K562 (cell line): ENCODE measurements at regions not wholly inside any gene's neighbourhood (a gene's known extent, or its start where the extent isn't known, plus 50 kb on each side); places are given as distances from the start of the nearest gene placed in this dataset.
A peak's percentile ranks its signal among the peaks of the same experiment; 100 is the strongest.

Experiments
- ATAC-seq: fragments of 200-7000 bp; cut with Tn5 transposase; 3 replicates; pipeline ENCODE4 v1.9.1; 2020; ENCODE audit warnings: moderate library complexity
- BruUV-seq: library from RNA; stranded (reverse); fragments of 400-500 nt; replicated peaks from 2 replicates; lab custom pipeline; 2021; lab: Mats Ljungman, UMichigan
- CTCF ChIA-PET: fragments of 300-600 bp; formaldehyde crosslinking; extraction: SDS; loops from one replicate; lab custom pipeline; 2021; ENCODE audit warnings: low intra/inter-chr PET ratio; lab: Yijun Ruan, JAX
- POLR2A ChIA-PET: fragments of 300-600, 350-650 bp; sonication (Branson Sonifier 250); formaldehyde crosslinking; extraction: SDS; loops from one replicate; lab custom pipeline; 2021; ENCODE audit warnings: antibody characterized with exemption, inconsistent platforms; lab: Yijun Ruan, JAX
- DNase-seq, 4 experiments: peaks; one replicate each; pipeline versions ENCODE4 v3.0.0 to v3.0.0-alpha.2; 2011 to 2018; ENCODE audit warnings: low spot score in 3 of 4, mixed read lengths in 3 of 4; ENCODE audit errors: extremely low read depth in 1 of 4
- FAIRE-seq: peaks from 2 replicates; lab custom pipeline; 2011; peaks lifted over from hg19 to GRCh38; lab: Jason Lieb, UNC
- H2AFZ ChIP-seq: 2 replicates; pipeline ENCODE4 v1.6.0; 2011; ENCODE audit warnings: low read depth, low read length, control low read depth, inconsistent platforms
- H3K27ac ChIP-seq: fragments of 200-600 bp; 3 replicates; pipeline ENCODE4 v1.8.0; 2011; ENCODE audit warnings: low read depth, mild to moderate bottlenecking, control low read depth, inconsistent platforms, low read length, moderate library complexity, mixed read lengths; ENCODE audit errors: extremely low read depth
- H3K27me3 ChIP-seq, 2 experiments: fragments of 300-600 bp in 1 of 2; 2 replicates in 1 of 2; 3 replicates in 1 of 2; pipeline versions ENCODE4 v1.6.0 to v1.8.0; 2011; ENCODE audit warnings: inconsistent platforms in 2 of 2, low read length in 2 of 2, mild to moderate bottlenecking in 1 of 2, mixed read lengths in 1 of 2, moderate library complexity in 1 of 2; ENCODE audit not compliant: control insufficient read depth in 2 of 2, insufficient read depth in 2 of 2
- H3K36me3 ChIP-seq: fragments of 300-600 bp; 3 replicates; pipeline ENCODE4 v1.8.0; 2011; ENCODE audit warnings: mild to moderate bottlenecking, low read length, inconsistent platforms; ENCODE audit not compliant: control insufficient read depth, insufficient read depth
- H3K4me1 ChIP-seq, 2 experiments: fragments of 200-600 bp in 1 of 2; replicated peaks in 1 of 2; 2 replicates in 1 of 2; 3 replicates in 1 of 2; pipeline versions ENCODE4 v1.5.1 to v1.8.0; 2011; ENCODE audit warnings: inconsistent platforms in 2 of 2, low read length in 2 of 2, mild to moderate bottlenecking in 1 of 2, mixed read lengths in 1 of 2, moderate library complexity in 1 of 2; ENCODE audit not compliant: control insufficient read depth in 2 of 2, insufficient read depth in 2 of 2
- H3K4me2 ChIP-seq: 2 replicates; pipeline ENCODE4 v1.6.1; 2011; ENCODE audit warnings: low read length, control low read depth, inconsistent platforms, mixed read lengths; ENCODE audit not compliant: insufficient read depth
- H3K4me3 ChIP-seq: fragments of 200-600 bp; sonication (generic), shearing (Covaris generic); 2 replicates; pipeline ENCODE4 v1.5.1; 2016; ENCODE audit warnings: control low read depth, inconsistent platforms
- H3K79me2 ChIP-seq: fragments of 200-600 bp; 3 replicates; pipeline ENCODE4 v1.8.0; 2011; ENCODE audit warnings: low read length, inconsistent platforms; ENCODE audit not compliant: control insufficient read depth, insufficient read depth
- H3K9ac ChIP-seq, 2 experiments: 2 replicates each; pipeline versions ENCODE4 v1.6.0 to v1.6.1; 2011; ENCODE audit warnings: low read depth in 2 of 2, low read length in 2 of 2, control low read depth in 1 of 2, inconsistent platforms in 1 of 2, mild to moderate bottlenecking in 1 of 2, mixed read lengths in 1 of 2; ENCODE audit not compliant: insufficient read depth in 1 of 2
- H3K9me1 ChIP-seq: one replicate; pipeline ENCODE4 v1.6.0; 2011; ENCODE audit warnings: inconsistent platforms, mild to moderate bottlenecking, low read length, moderate library complexity; ENCODE audit not compliant: control insufficient read depth, insufficient read depth
- H3K9me3 ChIP-seq: replicated peaks from 2 replicates; pipeline ENCODE4 v1.5.1; 2011; ENCODE audit warnings: low read depth, low read length, inconsistent platforms; ENCODE audit not compliant: control insufficient read depth, insufficient read depth
- H4K20me1 ChIP-seq: replicated peaks from 2 replicates; pipeline ENCODE4 v1.6.1; 2011; ENCODE audit warnings: low read length, inconsistent platforms, mixed read lengths; ENCODE audit not compliant: control insufficient read depth, insufficient read depth
- ARID4B ChIP-seq: sonication (generic); formaldehyde crosslinking; IDR thresholded peaks from 2 replicates; pipeline ENCODE4 v1.8.0; 2022; ENCODE audit warnings: mild to moderate bottlenecking, missing genetic modification reagents
- CBX8 ChIP-seq: fragments of 200-600 bp; sonication (generic); IDR thresholded peaks from 2 replicates; pipeline ENCODE4 v1.6.1; 2012; ENCODE audit warnings: borderline replicate concordance, mixed run types, low read depth, mild to moderate bottlenecking, moderate library complexity, mixed read lengths, low read length, control low read depth, inconsistent platforms; ENCODE audit not compliant: poor library complexity, severe bottlenecking; ENCODE audit errors: extremely low read depth
- CREB1 ChIP-seq, 2 experiments: sonication (generic) in 1 of 2; formaldehyde crosslinking in 1 of 2; IDR thresholded peaks; 2 replicates each; pipeline versions ENCODE4 v1.6.1 to v1.8.0; 2012 to 2022; ENCODE audit warnings: inconsistent platforms in 1 of 2, mild to moderate bottlenecking in 1 of 2, missing genetic modification reagents in 1 of 2, moderate library complexity in 1 of 2
- FOXP4 ChIP-seq: sonication (generic); formaldehyde crosslinking; IDR thresholded peaks from 2 replicates; pipeline ENCODE4 v1.8.0; 2022; ENCODE audit warnings: mild to moderate bottlenecking, missing genetic modification reagents, borderline replicate concordance
- GABPB2 ChIP-seq: fragments of 250-450 bp; sonication (Bioruptor Pico); conservative IDR thresholded peaks from 2 replicates; pipeline ENCODE4 v1.5.1; 2021; ENCODE audit warnings: mild to moderate bottlenecking
- HDAC2 ChIP-seq: fragments of 450-650 bp; IDR thresholded peaks from 2 replicates; pipeline ENCODE4 v1.6.1; 2016; ENCODE audit warnings: mild to moderate bottlenecking
- KAT7 ChIP-seq: sonication (generic); formaldehyde crosslinking; IDR thresholded peaks from 2 replicates; pipeline ENCODE4 v1.8.0; 2022; ENCODE audit warnings: missing genetic modification reagents, mild to moderate bottlenecking, borderline replicate concordance
- MIER1 ChIP-seq: fragments of 450-650 bp; IDR thresholded peaks from 2 replicates; pipeline ENCODE4 v1.6.1; 2016; ENCODE audit warnings: antibody characterized with exemption, mild to moderate bottlenecking, low read depth
- NFATC3 ChIP-seq: fragments of 450-650 bp; IDR thresholded peaks from 2 replicates; pipeline ENCODE4 v1.6.1; 2017; ENCODE audit warnings: mild to moderate bottlenecking
- RFX1 ChIP-seq: fragments of 450-650 bp; IDR thresholded peaks from 2 replicates; pipeline ENCODE4 v1.6.1; 2016; ENCODE audit warnings: mild to moderate bottlenecking, moderate library complexity
- ZBTB5 ChIP-seq: fragments of 450-650 bp; IDR thresholded peaks from 2 replicates; pipeline ENCODE4 v1.6.1; 2017; ENCODE audit warnings: antibody characterized with exemption
- ZFP36 ChIP-seq: fragments of 150-350 bp; IDR thresholded peaks from 2 replicates; pipeline ENCODE4 v1.6.1; 2018; ENCODE audit warnings: low read length, low read depth; ENCODE audit not compliant: partially characterized antibody
- ZNF232 ChIP-seq: sonication (generic); formaldehyde crosslinking; IDR thresholded peaks from 2 replicates; pipeline ENCODE4 v1.8.0; 2022; ENCODE audit warnings: mild to moderate bottlenecking, missing genetic modification reagents
- ZNF778 ChIP-seq: fragments of 450-650 bp; formaldehyde crosslinking; IDR thresholded peaks from 2 replicates; pipeline ENCODE4 v1.4.0; 2020; ENCODE audit warnings: mild to moderate bottlenecking, moderate library complexity
- WGBS: fragments of 100-300 bp; shearing (Covaris generic); methylation state at CpG from one replicate; pipeline ENCODE4 v1.1.6; 2016; ENCODE audit warnings: low coverage, mixed read lengths; ENCODE audit not compliant: insufficient coverage; ENCODE audit errors: missing lambda C conversion rate; 5-methylcytosine and 5-hydroxymethylcytosine counted together
- in situ Hi-C: fragments of 300-500 bp; cut with MboI; formaldehyde crosslinking; loops from 4 replicates; pipeline ENCODE4 v1.15.0; 2018; ENCODE audit warnings: inconsistent platforms, mixed read lengths
- intact Hi-C: fragments of 100-400 bp; cut with micrococcal nuclease; formaldehyde crosslinking; loops from 2 replicates; pipeline ENCODE4 v1.14.2; 2022

- H3K27me3 ChIP-seq, result peaks cover 22 to 30% of the 10 kb centered on the region in 2 experiments
- WGBS, result 0% methylated on average over 4 of the region's 4 CpGs
- no peak for FAIRE-seq
- TF ChIP-seq ZNF778 (CRISPR knock-in tag) (no peak), FOXP4 (CRISPR knock-in tag) (no peak), NFATC3 (no peak), CBX8 (peak; percentile 21), ARID4B (CRISPR knock-in tag) (no peak), ZBTB5 (no peak), GABPB2 (CRISPR knock-in tag) (no peak), CREB1 (IDR thresholded peaks at IDR 0.05) (no peak), CREB1 (CRISPR knock-in tag; IDR thresholded peaks at IDR 0.05) (no peak), RFX1 (no peak), HDAC2 (no peak), KAT7 (no peak), ZFP36 (peak; percentile 6), MIER1 (no peak), ZNF232 (CRISPR knock-in tag) (no peak)
Measured at GRCh38 chr7:131149840-131150239, 177.8 kb upstream of the MKLN1 start.

More at GRCh38 chr7:131149840-131150239, 177.8 kb upstream of the MKLN1 start:
- H2AFZ ChIP-seq, result no peak overlapping the region
- ATAC-seq (no peak; the same call in 2 of the 3 replicates), DNase-seq (no peak)
- H4K20me1 ChIP-seq, result no peaks in the 10 kb centered on the region
- H3K79me2 ChIP-seq, result no peaks in the 10 kb centered on the region
- no peak overlapping the region for H3K27ac ChIP-seq
- no peaks in the 10 kb centered on the region for H3K36me3 ChIP-seq
- intact Hi-C loops, result no loop called here
- in situ Hi-C loops, result no loop called here
- H3K4me3 ChIP-seq, result no peak overlapping the region
- POLR2A ChIA-PET, result interaction anchor here (0.7 to 2.2 kb wide), 5 partner anchors 14 to 190 kb away, joined by 3 to 9 read pairs (median 3); no protein-coding TSS in a partner anchor
- no peak overlapping the region for H3K9ac ChIP-seq
- CTCF ChIA-PET, result no interaction called here
- no peaks in the 10 kb centered on the region for H3K9me1 ChIP-seq
- H3K4me2 ChIP-seq, result no peak overlapping the region
- no TSS peak for BruUV-seq
- H3K4me1 ChIP-seq, result no peaks in the 10 kb centered on the region
- no peaks in the 10 kb centered on the region for H3K9me3 ChIP-seq
